ENCODE measurements at regions not wholly inside any gene's neighbourhood (a gene's known extent, or its start where the extent isn't known, plus 50 kb on each side); places are given as distances from the start of the nearest gene placed in this dataset.
"Not testable (repeated sequence)": the region's sequence is repeated elsewhere in the genome, so short reads cannot be mapped to it uniquely, and the experiment has no call there.

GRCh38 chr9:61817127-61817705, 627.4 kb downstream of the SPATA31A7 start:
- not testable (repeated sequence) for DNase-seq (ENCODE audit: low read depth in 2 of 3, low spot score in 2 of 3)

GRCh38 chr9:61853624-61854259, 663.9 kb downstream of the SPATA31A7 start:
- peak; percentile 54 to 90 (median 76) for DNase-seq (ENCODE audit: low read depth in 2 of 3, low spot score in 2 of 3)

- not testable (repeated sequence) for DNase-seq (ENCODE audit: low read depth in 2 of 3, low spot score in 2 of 3)
These were observed 664.4 kb downstream of the SPATA31A7 start for GRCh38 chr9:61854260-61854640.

- not testable (repeated sequence) for DNase-seq (ENCODE audit: low read depth in 2 of 3, low spot score in 2 of 3)
These were observed 666.4 kb downstream of the SPATA31A7 start for GRCh38 chr9:61856283-61856682.

- not testable (repeated sequence) for DNase-seq (ENCODE audit: low read depth in 2 of 3, low spot score in 2 of 3)
These were observed 667.1 kb downstream of the SPATA31A7 start for GRCh38 chr9:61856858-61857453.

GRCh38 chr9:61857709-61858351, 668.0 kb downstream of the SPATA31A7 start:
- DNase-seq (ENCODE audit: low read depth in 2 of 3, low spot score in 2 of 3), result not testable (repeated sequence)

- peak; percentile 27 to 47 (median 36) for DNase-seq (ENCODE audit: low read depth in 2 of 3, low spot score in 2 of 3)
These were observed 672.7 kb downstream of the SPATA31A7 start for GRCh38 chr9:61862431-61862971.

- not testable (repeated sequence) for DNase-seq (ENCODE audit: low read depth in 2 of 3, low spot score in 2 of 3)
These were observed 674.6 kb downstream of the SPATA31A7 start for GRCh38 chr9:61864463-61864862.

- DNase-seq (ENCODE audit: low read depth in 2 of 3, low spot score in 2 of 3), result not testable (repeated sequence)
These were observed 679.1 kb downstream of the SPATA31A7 start for GRCh38 chr9:61868965-61869364.

- DNase-seq (ENCODE audit: low read depth in 2 of 3, low spot score in 2 of 3), result not testable (repeated sequence)
These were observed 682.5 kb downstream of the SPATA31A7 start for GRCh38 chr9:61872329-61872728.
